HG03457 (cell line): ENCODE measurements at regions not wholly inside any gene's neighbourhood (a gene's known extent, or its start where the extent isn't known, plus 50 kb on each side); places are given as distances from the start of the nearest gene placed in this dataset.

Experiments used
- ATAC-seq: cut with Tn5 transposase; IDR thresholded peaks from one replicate; pipeline ENCODE4 v1.9.1; 2021; ENCODE audit warnings: moderate number of reproducible peaks; ENCODE audit not compliant: unreplicated experiment

- ATAC-seq, result no peak
These were observed 50.3 kb upstream of the CXCL12 start for GRCh38 chr10:44435196-44435595.

GRCh38 chr10:44436240-44436639 is 51.3 kb upstream of the CXCL12 start:
- no peak for ATAC-seq

- ATAC-seq, result no peak
These were observed 53.1 kb upstream of the CXCL12 start for GRCh38 chr10:44437840-44438511.

- no peak for ATAC-seq
These were observed 54.5 kb upstream of the CXCL12 start for GRCh38 chr10:44439239-44439957.

GRCh38 chr10:44439958-44440244 is 55.0 kb upstream of the CXCL12 start:
- ATAC-seq, result no peak

- no peak for ATAC-seq
These were observed 72.4 kb upstream of the CXCL12 start for GRCh38 chr10:44457259-44457658.

- no peak for ATAC-seq
These were observed 73.9 kb upstream of the CXCL12 start for GRCh38 chr10:44458671-44459413.

- ATAC-seq, result no peak
These were observed 74.8 kb upstream of the CXCL12 start for GRCh38 chr10:44459671-44460070.

- ATAC-seq, result no peak
These were observed 75.5 kb upstream of the CXCL12 start for GRCh38 chr10:44460416-44460815.

- ATAC-seq, result no peak
These were observed 77.5 kb upstream of the CXCL12 start for GRCh38 chr10:44462338-44462914.

- no peak for ATAC-seq
These were observed 78.7 kb upstream of the CXCL12 start for GRCh38 chr10:44463511-44464121.

GRCh38 chr10:44464503-44464902 is 79.6 kb upstream of the CXCL12 start:
- ATAC-seq, result no peak

- ATAC-seq, result no peak
These were observed 80.7 kb upstream of the CXCL12 start for GRCh38 chr10:44465401-44466115.

GRCh38 chr10:44466236-44466635 is 81.3 kb upstream of the CXCL12 start:
- no peak for ATAC-seq

- ATAC-seq, result no peak
These were observed 82.2 kb upstream of the CXCL12 start for GRCh38 chr10:44467090-44467489.

- ATAC-seq, result no peak
These were observed 83.0 kb upstream of the CXCL12 start for GRCh38 chr10:44467900-44468299.

- ATAC-seq, result no peak
These were observed 83.6 kb upstream of the CXCL12 start for GRCh38 chr10:44468525-44468924.

- ATAC-seq, result no peak
These were observed 84.1 kb upstream of the CXCL12 start for GRCh38 chr10:44468965-44469364.

- ATAC-seq, result no peak
These were observed 85.9 kb upstream of the CXCL12 start for GRCh38 chr10:44470784-44471183.

GRCh38 chr10:44471410-44471809 is 86.5 kb upstream of the CXCL12 start:
- no peak for ATAC-seq

- ATAC-seq, result no peak
These were observed 88.2 kb upstream of the CXCL12 start for GRCh38 chr10:44473146-44473545.
